Eye (tissue), 1 donor: ENCODE measurements at regions not wholly inside any gene's neighbourhood (a gene's known extent, or its start where the extent isn't known, plus 50 kb on each side); places are given as distances from the start of the nearest gene placed in this dataset.

Source experiments
- DNase-seq: peaks from one replicate; pipeline ENCODE4 v3.0.0-alpha.2; 2015

DNA sequence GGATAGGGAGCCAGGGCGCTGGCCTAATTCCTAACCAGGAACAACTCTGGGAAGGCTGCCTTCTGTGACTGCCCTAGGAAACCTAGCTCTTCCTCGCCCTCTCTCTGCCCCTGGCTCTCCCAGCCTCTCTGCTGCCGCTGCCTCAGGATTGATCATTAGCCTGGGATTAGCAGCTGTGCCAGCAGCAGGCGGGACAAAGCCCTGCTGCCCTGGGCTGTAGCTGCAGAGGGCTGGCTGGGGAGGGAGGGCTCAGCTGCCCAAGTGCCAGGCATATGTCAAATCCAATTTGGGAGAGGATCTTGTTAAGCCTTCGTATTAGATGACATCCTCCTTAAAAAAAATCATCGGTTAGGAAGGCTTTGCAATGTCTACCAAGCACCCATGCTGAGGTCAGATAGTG is 144.8 kb upstream of the CCL2 start:
- peak; percentile 82 for DNase-seq

DNA sequence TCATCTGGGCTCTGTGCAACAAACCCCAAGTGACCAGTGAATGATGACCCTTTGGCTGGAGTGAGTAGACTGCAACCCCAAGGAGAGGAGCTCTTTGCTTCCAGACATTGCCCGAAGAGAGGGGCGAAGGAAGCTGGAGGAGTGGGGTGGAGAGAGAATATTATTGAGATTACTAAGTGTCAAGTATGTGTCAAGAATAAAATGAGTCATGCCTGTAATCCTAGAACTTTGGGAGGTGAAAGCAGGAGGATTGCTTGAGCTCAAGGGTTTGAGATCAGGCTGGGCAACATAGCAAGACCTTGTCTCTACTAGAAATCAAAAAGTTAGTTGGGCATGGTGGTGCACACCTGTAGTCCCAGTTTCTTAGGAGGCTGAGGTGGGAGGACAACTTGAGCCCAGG is 142.0 kb upstream of the CCL2 start:
- DNase-seq: no peak

- DNase-seq: no peak
Measured at GRCh38 chr17:34114174-34114573, 140.9 kb upstream of the CCL2 start.

GRCh38 chr17:34116306-34116705 is 138.8 kb upstream of the CCL2 start:
- no peak for DNase-seq

- DNase-seq: no peak
Measured at GRCh38 chr17:34117332-34117731, 137.8 kb upstream of the CCL2 start.

GRCh38 chr17:34117811-34118210 is 137.3 kb upstream of the CCL2 start:
- DNase-seq: no peak

GRCh38 chr17:34118564-34118963 is 136.5 kb upstream of the CCL2 start:
- DNase-seq: no peak

- DNase-seq: no peak
Measured at GRCh38 chr17:34121311-34121710, 133.8 kb upstream of the CCL2 start.

- DNase-seq: peak; percentile 25
Measured at GRCh38 chr17:34122515-34122914, 132.6 kb upstream of the CCL2 start.

- no peak for DNase-seq
Measured at GRCh38 chr17:34125010-34125409, 130.1 kb upstream of the CCL2 start.

GRCh38 chr17:34125921-34126320 is 129.2 kb upstream of the CCL2 start:
- no peak for DNase-seq

DNA sequence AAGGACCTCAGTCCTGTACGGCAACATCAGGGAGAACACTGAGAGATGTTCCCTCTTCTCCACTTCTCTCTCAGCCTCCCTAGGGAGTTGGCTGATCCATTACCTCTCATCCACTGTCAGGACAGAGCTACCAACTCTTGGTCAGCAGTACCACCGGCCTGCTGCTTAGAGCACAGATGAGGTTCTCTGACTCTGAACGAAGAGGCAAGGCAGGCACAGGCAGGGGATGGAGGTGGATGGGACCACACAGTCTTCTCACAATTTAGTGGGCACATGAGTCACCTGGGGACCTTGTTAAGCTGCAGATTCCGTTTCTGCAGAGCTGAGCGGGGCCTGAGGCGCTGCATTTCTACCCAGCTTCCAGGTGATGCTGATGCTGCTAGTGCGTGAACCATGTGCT is 128.6 kb upstream of the CCL2 start:
- DNase-seq: no peak

DNA sequence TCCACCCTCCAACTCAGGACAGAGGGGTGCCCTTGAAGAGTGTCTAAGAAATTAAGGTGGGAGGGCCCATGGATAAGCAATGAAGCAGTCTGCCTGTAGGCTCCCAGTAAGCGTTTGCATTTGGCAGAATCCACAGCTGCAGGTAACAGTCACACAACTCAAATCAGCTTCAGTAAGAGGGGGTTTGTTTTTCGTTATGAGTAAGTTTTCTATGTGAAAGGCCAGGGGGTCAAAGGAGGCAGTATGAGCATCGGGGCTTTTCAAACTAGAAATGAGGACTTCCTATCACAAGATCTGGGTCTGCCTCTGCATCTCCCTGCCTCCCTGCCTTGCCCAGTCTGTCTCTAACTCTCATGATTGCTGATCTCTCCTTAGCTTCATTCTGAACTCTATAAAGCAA is 128.1 kb upstream of the CCL2 start:
- no peak for DNase-seq

DNA sequence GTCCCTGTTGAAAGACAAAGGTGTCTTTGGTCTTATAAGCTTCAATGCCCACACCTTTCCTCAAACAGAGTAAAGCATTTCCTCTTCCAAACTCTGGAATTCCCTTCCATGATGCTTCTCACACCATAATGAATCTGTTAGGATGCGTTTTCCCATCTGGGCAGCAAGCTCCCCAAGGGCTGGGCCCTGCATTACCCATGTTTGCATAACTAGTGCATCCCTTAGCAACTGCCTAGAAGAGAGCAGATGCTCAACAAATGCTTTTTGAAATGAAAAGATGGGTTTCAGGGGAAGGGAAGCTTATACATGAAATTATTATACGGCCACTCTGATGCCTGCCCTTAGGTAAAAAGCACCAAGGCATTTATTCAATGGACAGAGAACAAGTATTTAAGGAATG is 124.5 kb upstream of the CCL2 start:
- no peak for DNase-seq

- no peak for DNase-seq
Measured at GRCh38 chr17:34131386-34131785, 123.7 kb upstream of the CCL2 start.

DNA sequence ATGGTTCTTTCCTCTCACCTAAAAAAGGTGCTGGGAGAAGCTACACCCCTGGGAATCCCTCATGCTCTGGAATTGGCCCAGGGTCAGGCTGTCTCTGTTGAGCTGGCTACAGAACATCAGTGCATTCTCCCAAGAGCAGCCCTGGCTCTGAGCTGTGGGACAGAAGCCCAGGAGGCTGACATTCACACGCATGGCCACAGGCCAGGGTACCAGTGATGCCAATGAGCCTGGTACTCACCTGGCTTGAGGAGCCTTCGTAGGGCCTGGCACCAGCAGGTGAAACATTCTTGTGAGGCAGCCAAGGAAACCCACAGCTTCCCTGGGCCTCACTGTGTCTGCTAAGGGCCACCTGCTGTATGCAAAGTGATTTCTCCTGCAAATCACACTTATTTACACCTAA is 121.7 kb upstream of the CCL2 start:
- no peak for DNase-seq

DNA sequence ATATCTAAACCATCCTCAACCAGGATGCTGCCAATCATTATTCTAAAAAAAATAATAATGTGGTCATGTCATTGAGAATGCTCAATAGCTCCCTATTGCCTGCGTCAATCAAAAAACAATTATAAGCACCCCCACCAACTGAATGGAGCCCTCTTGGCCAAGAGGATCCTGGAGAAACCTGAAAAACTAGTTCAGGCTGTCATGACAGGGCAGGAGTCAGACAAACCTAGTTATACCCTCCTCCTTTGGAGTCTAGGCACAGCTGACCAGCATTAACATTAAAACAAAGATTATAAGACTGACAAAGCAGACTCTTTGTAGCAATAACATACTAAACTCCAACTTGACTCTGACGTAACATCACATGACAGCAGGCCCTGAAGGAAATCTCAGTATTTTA is 119.2 kb upstream of the CCL2 start:
- DNase-seq: no peak

DNA sequence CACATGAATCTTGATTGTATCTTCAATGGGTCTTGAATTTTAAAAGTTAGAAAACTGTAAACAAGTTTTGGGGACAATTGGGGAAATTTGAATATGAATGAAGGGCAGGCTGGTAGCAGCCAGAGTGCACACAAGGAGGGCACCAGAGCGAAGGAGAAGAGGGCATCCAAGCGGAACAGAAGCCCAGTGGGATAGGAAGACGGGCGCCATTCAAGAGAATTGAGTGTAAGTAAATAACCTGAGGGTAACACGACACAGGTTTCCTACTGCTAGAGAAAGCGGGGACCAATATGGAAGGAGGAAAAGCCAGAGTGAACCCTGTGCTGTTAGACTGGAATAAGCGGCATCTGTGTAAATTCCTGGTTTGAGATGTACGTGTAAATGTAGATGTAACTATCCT is 115.1 kb upstream of the CCL2 start:
- DNase-seq: peak; percentile 67

DNA sequence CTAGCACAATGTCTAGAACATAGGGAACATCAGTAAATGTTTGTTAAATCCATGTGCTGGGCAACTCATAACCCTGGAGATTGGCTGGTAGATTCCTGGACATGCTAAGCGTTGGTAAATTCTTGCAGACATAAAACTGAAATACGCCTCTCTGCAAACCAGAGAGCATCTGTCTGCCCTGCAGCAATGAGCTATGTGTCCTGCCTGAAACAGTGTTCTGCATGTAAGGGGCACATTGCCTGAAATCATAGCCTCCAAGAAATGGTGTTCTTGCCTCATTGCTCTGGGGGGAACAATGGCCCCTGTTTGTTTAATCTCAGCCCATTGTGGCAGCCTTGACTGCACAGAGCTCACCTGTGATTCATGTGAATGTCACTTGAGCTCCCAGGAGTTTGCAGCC is 113.5 kb upstream of the CCL2 start:
- no peak for DNase-seq

- no peak for DNase-seq
Measured at GRCh38 chr17:34143430-34143829, 111.7 kb upstream of the CCL2 start.

GRCh38 chr17:34146440-34147043 is 108.5 kb upstream of the CCL2 start:
- DNase-seq: peak; percentile 74

DNA sequence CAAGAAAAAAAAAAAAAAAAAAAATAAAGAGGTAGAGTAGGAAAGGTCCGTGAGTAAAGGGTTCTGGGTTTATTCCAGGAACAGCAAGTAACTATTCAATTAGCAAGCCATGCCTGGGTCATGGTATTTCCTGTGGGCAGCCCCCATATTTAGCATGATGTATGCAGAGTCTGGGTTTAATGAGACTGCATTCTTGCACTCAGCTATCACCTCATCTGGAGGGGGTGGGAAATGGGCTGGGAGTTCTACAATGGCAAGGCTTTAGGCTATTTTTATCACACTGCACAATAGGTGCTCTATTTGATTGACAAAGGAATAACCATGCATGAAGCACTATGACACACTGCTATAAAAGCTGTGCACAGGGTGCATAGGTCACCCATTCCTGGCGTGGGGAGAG is 104.0 kb upstream of the CCL2 start:
- DNase-seq: no peak

DNA sequence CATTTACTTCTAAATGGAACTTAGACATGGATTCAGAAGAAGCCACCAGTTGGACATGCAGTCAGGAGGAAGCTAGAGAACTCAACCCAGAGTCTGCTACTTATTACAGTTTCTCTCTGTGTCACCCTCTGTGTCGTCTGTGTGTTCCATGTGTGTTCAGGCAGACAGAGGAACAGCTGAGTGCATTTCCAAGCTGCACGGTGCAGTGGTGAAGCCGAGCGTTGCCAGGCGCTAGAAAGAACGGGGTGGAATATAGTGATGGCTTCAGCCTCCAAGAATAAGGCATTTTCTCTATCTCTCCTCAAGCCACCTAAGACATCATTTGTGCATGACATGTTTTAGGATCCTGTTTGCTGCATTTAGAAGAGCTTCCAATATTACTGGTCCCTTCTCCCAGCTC is 101.1 kb upstream of the CCL2 start:
- peak; percentile 46 for DNase-seq

DNA sequence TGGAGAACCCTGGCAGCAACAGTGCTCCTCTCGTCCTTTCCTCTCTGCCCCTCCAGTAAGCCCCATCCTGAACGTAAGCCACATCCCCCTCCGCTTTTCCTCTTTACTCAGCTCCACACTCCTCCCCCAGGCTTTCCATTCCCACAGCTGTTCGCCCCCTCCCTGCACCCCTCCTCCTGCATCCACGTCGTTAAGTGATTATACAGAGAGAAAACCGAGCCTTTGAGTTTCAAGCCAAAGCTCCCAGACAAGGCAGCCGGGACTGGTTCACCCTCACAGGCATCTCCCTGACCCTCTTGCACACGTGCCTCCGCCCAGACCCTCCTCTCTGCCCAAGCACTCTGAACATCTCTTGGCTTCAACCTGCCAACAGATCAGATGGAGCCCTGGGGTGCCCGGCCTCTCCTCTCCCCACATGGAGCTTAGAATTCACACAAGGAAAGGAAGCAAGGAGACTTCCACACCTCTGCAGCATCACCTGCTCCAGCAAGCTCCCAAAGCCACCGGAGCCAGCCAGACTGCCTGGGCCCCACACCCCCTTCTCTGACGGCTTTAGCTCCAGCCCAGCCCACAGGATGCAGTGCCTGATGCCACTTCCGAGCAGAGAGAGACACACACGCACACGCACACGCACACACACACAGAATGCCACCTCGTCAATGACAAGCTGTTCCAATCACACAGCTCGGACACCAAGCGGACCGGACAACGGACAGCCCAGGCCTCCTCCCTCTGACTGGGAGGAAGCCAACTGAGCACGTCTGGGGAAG is 99.9 kb upstream of the CCL2 start:
- peak; percentile 56 for DNase-seq

GRCh38 chr17:34155947-34156346 is 99.1 kb upstream of the CCL2 start:
- DNase-seq: no peak
